Fibroblast of lung (primary cell): ENCODE measurements at regions not wholly inside any gene's neighbourhood (a gene's known extent, or its start where the extent isn't known, plus 50 kb on each side); places are given as distances from the start of the nearest gene placed in this dataset.
A peak's percentile ranks its signal among the peaks of the same experiment; 100 is the strongest.

Source experiments
- DNase-seq, 2 donors: peaks; one replicate each; pipeline versions ENCODE4 v3.0.0 to v3.0.0-alpha.2; 2010; ENCODE audit warnings: low read depth in 2 of 2
- H2AFZ ChIP-seq: 2 replicates; pipeline ENCODE4 v1.5.1; 2012; ENCODE audit warnings: low read length, control low read depth, inconsistent platforms
- H3K27ac ChIP-seq: 2 replicates; pipeline ENCODE4 v1.5.1; 2011; ENCODE audit warnings: low read length, control low read depth; ENCODE audit not compliant: insufficient read depth
- H3K27me3 ChIP-seq: 2 replicates; pipeline ENCODE4 v1.5.1; 2011; ENCODE audit warnings: mild to moderate bottlenecking, low read length; ENCODE audit not compliant: control insufficient read depth, insufficient read depth
- H3K36me3 ChIP-seq: 2 replicates; pipeline ENCODE4 v1.5.1; 2011; ENCODE audit warnings: low read length; ENCODE audit not compliant: control insufficient read depth, insufficient read depth
- H3K4me1 ChIP-seq: 2 replicates; pipeline ENCODE4 v1.5.1; 2011; ENCODE audit warnings: low read length; ENCODE audit not compliant: control insufficient read depth, insufficient read depth; ENCODE audit errors: extremely low read depth
- H3K4me2 ChIP-seq: 2 replicates; pipeline ENCODE4 v1.5.1; 2011; ENCODE audit warnings: low read length, control low read depth; ENCODE audit not compliant: insufficient read depth; ENCODE audit errors: extremely low read depth
- H3K4me3 ChIP-seq, 4 experiments: fragments of 200-600 bp in 1 of 4; sonication (generic) in 1 of 4; replicated peaks in 1 of 4; 2 replicates each; pipeline ENCODE4 v1.5.1; 2011 to 2016; ENCODE audit warnings: low read length in 4 of 4, low read depth in 3 of 4, mild to moderate bottlenecking in 3 of 4, control low read depth in 2 of 4, inconsistent platforms in 1 of 4, mixed read lengths in 1 of 4; ENCODE audit not compliant: insufficient read depth in 1 of 4; ENCODE audit errors: control extremely low read depth in 1 of 4
- H3K79me2 ChIP-seq: 2 replicates; pipeline ENCODE4 v1.5.1; 2012; ENCODE audit warnings: mild to moderate bottlenecking, low read length, inconsistent platforms; ENCODE audit not compliant: control insufficient read depth, insufficient read depth
- H3K9ac ChIP-seq: 2 replicates; pipeline ENCODE4 v1.5.1; 2011; ENCODE audit warnings: mild to moderate bottlenecking, low read length, control low read depth; ENCODE audit not compliant: insufficient read depth
- H3K9me3 ChIP-seq: 2 replicates; pipeline ENCODE4 v1.5.1; 2012; ENCODE audit warnings: low read depth, low read length; ENCODE audit not compliant: control insufficient read depth, insufficient read depth
- H4K20me1 ChIP-seq: 2 replicates; pipeline ENCODE4 v1.5.1; 2011; ENCODE audit warnings: low read length; ENCODE audit not compliant: control insufficient read depth, insufficient read depth; ENCODE audit errors: extremely low read depth
- CTCF ChIP-seq, 2 donors: IDR thresholded peaks in 1 of 2; conservative IDR thresholded peaks in 1 of 2; 1 replicate in 1 of 2; 2 replicates in 1 of 2; pipeline ENCODE4 v1.5.1; 2011 to 2012; ENCODE audit warnings: low read length in 2 of 2, control low read depth in 1 of 2, inconsistent platforms in 1 of 2, low read depth in 1 of 2, mild to moderate bottlenecking in 1 of 2
- EZH2 ChIP-seq: IDR thresholded peaks from 2 replicates; pipeline ENCODE4 v1.5.1; 2012; ENCODE audit warnings: low read length, control low read depth, mild to moderate bottlenecking; ENCODE audit errors: missing control alignments

- H3K9me3 ChIP-seq = no peaks in the 10 kb centered on the region
- no peak for TF ChIP-seq CTCF (conservative IDR thresholded peaks at IDR 0.05 in 1 of 2, IDR thresholded peaks at IDR 0.05 in 1 of 2; ENCODE audit: low read depth in 1 of 2, low read length in 2 of 2)
- no peak for TF ChIP-seq EZH2
- peak; percentile 24 to 82 for DNase-seq
- no peaks in the 10 kb centered on the region for H3K36me3 ChIP-seq
- no peak overlapping the region for H2AFZ ChIP-seq
- no peaks in the 10 kb centered on the region for H3K79me2 ChIP-seq
- peaks cover 2% of the 10 kb centered on the region for H3K4me1 ChIP-seq
- H3K27ac ChIP-seq = no peak overlapping the region
- H3K4me3 ChIP-seq = no peak overlapping the region
- no peak overlapping the region for H3K9ac ChIP-seq
- H4K20me1 ChIP-seq = no peaks in the 10 kb centered on the region
- no peaks in the 10 kb centered on the region for H3K27me3 ChIP-seq
- no peak overlapping the region for H3K4me2 ChIP-seq
Measured at GRCh38 chr18:55100817-55101457, 141.7 kb upstream of the CCDC68 start.

DNA sequence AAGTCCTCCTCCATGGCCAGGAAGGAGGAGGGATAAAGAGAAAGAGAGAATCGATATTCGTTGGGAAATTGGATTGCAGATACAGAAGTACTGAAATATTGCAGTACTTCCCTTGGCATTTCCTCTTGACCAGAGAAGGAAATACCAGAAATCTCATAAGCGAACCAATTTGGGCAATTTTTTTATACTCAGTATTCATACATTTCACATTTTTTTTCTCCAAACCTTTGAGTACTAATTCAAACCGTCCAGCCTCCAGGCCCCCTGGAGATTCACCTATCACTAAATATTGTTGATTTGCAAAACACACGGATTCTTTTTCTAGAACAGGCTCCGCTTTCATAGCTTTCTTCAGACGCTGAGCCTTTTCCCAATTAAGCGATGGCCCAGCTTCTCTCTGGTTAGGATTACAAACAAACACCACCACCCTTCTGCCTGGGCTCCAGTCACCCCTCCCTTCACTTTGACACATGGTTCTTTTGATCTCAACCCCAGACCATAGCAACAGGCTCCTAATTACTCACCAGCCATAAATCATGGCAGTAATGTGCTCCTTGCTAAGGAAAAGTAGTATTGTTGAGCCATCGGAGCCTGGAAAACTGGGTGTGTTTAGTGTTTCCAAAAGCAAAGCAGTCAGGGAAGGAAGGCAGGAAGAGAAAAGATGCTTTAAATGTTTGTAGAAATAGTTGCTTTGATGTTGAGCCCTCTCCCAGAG, 138.4 kb upstream of the CCDC68 start:
- no peak overlapping the region for H2AFZ ChIP-seq
- DNase-seq = peak; percentile 11 to 86
- no peak overlapping the region for H3K4me2 ChIP-seq

More for the DNA sequence above, 138.4 kb upstream of the CCDC68 start:
- Histone ChIP-seq H3K4me1 (peaks cover 2% of the 10 kb centered on the region), H3K27me3 (no peaks in the 10 kb centered on the region), H3K36me3 (no peaks in the 10 kb centered on the region), H3K9ac (no peak overlapping the region), H3K27ac (no peak overlapping the region), H3K4me3 (no peak overlapping the region), H4K20me1 (no peaks in the 10 kb centered on the region), H3K79me2 (no peaks in the 10 kb centered on the region), H3K9me3 (no peaks in the 10 kb centered on the region)
- no peak for TF ChIP-seq EZH2
- TF ChIP-seq CTCF (conservative IDR thresholded peaks at IDR 0.05 in 1 of 2, IDR thresholded peaks at IDR 0.05 in 1 of 2; ENCODE audit: low read depth in 1 of 2, low read length in 2 of 2) = no peak
